ENCODE measurements at regions not wholly inside any gene's neighbourhood (a gene's known extent, or its start where the extent isn't known, plus 50 kb on each side); places are given as distances from the start of the nearest gene placed in this dataset.
"Not testable (repeated sequence)": the region's sequence is repeated elsewhere in the genome, so short reads cannot be mapped to it uniquely, and the experiment has no call there.

GRCh38 chr13:105692769-105693168, 842.7 kb downstream of the EFNB2 start:
- DNase-seq (ENCODE audit: low read depth) = no peak

GRCh38 chr13:105684216-105684615, 851.2 kb downstream of the EFNB2 start:
- DNase-seq (ENCODE audit: low read depth) = no peak

GRCh38 chr13:105679838-105680237, 855.6 kb downstream of the EFNB2 start:
- no peak for DNase-seq (ENCODE audit: low read depth)

DNA sequence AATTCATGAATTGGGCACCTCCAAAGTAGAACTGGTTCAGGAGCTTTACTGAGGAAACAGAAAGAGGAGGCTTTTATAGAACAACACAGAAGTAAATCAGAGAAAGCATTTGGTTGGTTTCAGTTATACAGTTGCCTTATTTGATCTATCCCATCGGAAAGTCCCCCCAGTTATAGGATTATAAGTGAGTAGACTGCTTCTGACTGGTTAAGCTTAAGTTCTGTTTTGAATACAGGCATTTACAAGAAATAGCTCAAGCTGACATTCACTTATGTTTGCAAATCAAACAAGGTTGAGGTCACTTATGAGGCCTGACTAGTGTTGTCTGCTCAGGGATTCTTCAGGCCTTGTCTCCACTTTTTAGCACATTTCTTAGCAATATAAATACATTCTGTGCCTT, 857.4 kb downstream of the EFNB2 start:
- DNase-seq (ENCODE audit: low read depth) = no peak

DNA sequence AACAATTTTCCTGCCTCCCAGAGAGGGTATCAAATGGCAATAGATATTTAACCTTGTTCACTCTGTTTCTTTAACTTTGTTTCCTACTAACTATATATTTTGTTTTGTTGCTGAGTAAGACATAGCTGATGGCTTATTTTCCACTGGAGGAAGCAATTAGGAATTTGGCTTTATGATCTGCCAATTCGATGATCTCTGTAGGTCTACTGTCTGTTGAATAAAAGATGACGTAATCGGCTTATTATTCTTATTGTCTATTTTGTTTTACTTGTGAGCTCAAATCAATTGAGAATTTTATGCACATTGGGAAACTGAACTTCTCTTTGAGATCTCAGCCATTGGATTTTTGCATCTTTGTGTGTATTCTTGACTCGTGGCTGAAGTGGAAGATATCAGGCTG, 862.6 kb downstream of the EFNB2 start:
- DNase-seq (ENCODE audit: low read depth) = no peak

DNA sequence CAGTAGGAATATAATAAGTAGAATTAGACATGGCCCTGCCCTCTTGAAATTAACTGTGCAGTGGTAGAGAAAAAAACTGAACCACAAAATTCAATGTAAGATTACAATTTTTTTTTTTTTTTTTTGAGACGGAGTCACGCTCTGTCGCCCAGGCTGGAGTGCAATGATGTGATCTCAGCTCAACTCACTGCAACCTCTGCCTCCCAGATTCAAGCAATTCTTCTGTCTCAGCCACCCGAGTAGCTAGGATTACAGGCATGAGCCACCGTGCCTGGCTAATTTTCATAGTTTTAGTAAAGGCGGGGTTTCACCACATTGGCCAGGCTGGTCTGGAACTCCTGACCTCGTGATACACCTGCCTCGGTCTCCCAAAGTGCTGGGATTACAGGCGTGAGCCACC, 864.3 kb downstream of the EFNB2 start:
- DNase-seq (ENCODE audit: low read depth) = not testable (repeated sequence)

DNA sequence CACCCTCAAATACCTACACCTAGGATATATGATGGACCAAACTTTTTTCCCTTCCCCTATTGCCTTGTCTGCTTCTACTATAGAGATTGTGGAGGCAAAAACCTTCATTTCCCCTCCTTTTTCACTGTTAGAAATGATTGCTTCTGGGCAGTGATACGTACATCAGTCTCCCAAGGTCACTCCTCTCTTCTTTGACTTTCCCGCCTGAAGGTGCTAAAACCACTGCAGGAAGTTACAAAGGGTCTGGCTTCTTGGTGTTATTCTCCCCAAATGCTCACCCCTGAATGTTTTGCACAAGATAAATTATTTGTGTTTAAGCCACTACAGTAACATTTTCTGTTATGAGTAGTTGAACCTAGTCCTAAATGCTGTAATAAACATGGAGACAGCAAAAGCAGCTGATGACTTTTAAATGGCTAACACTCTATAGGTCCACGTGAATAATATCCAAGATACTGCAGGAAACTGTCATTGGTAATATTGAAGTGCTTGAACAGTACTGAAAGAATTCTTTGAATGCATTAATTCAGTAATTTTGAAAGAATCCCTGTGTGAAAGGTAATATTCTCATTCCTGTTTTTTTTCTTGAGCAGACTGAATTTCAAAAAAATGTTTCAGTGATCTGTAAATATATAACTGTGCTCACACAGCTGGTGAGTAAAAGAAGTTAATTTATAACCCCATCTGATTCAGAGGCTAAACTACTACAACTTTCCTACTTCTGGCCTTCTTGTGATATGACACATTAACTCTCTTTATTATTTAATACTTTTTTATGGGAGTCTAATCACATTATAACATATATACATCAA, 865.1 kb downstream of the EFNB2 start:
- no peak for DNase-seq (ENCODE audit: low read depth)

- no peak for DNase-seq (ENCODE audit: low read depth)
Measured at GRCh38 chr13:105665284-105665683, 870.2 kb downstream of the EFNB2 start.

DNA sequence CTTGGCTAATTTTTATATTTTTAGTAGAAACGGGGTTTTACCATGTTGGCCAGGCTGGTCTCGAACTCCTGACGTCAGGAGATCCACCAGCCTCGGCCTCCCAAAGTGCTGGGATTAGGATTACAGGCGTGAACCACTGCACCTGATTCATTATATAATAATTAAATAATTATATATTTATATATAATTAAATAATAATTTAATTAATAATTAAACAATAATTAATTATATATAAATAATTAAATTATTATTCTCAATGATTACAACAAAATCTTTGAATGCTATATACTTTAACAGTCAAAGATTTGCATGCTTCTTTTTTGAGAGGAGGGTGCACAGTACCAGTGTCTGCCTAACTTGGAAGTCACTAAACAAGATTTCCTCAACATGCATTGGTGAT, 872.3 kb downstream of the EFNB2 start:
- DNase-seq (ENCODE audit: low read depth) = no peak

DNA sequence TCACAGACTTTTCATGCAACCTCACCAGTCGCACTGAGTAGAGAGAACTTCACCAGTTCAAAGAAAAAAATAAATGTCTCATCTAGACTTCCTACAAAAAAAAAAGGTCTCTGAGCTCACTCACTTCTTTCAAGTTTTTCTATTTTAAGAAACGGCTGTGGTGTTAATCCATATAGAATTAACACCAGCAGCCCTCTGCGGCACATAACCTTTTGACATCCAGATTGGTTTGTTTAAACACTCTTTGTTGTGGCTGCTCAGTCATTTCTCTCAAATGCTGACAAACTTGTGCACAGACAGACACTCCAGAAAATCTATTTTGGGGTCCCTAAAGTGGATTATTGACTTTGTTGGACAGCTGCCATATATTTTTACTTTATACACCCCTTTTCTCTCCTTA, 874.9 kb downstream of the EFNB2 start:
- no peak for DNase-seq (ENCODE audit: low read depth)

DNA sequence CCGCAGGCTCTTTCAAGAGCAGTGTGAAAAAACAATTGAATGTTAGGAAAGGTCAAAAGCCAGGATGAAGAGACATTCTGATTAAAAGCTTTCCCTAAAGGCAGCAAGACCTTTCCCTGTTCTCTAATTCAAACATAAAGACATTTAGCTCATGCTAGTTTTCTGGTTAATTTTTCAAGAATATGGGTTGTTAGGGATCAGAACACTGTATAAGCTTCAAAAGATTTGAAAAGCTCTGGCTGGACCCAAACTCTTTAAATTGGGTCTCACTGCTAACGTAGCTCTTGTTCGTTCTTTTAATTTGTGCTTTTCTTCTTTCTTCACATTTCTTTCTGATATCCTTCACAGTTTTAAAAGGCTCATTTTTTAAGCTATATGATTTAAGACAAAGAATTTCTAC, 877.0 kb downstream of the EFNB2 start:
- DNase-seq (ENCODE audit: low read depth) = no peak

GRCh38 chr13:105655046-105655445, 880.4 kb downstream of the EFNB2 start:
- no peak for DNase-seq (ENCODE audit: low read depth)

- DNase-seq (ENCODE audit: low read depth) = no peak
Measured at GRCh38 chr13:105643966-105644365, 891.5 kb downstream of the EFNB2 start.

- no peak for DNase-seq (ENCODE audit: low read depth)
Measured at GRCh38 chr13:105642511-105642958, 892.9 kb downstream of the EFNB2 start.

DNA sequence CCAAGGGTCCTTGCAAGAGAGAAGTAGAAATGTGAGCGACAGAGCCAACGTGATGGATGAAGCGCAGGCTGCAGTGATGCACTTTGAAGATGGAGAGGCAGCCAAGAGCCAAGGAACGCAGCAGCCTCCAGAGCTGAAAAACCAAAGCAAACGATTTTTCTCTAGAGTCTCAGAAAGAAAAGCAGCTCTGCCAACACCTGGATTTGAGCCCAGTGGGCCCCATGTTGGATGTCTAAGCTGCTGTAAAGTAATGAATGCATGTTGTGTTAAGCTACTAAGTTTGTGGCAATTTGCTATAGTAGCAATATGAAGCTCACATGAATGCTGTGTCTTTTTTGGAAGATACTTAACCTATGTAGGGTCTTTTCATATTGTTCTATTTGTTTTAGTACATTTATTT, 894.3 kb downstream of the EFNB2 start:
- DNase-seq (ENCODE audit: low read depth) = no peak

DNA sequence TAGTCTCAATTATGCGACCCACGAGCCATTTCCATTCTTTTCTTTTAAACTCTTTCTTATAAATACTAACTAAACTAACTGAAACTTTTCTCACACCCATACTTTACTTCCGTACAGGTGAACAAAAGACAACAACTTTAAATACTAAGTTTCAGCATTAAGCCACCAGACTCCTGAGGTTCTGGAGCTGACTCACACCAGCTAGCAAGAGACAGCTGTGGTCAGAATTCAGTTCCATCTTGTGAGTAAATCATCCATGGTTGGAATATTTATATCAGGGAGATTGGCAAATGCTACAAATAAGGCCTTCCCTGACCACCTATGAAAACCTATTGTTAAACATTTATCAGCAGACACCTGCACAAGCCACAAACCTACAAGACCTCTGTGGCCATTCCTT, 897.0 kb downstream of the EFNB2 start:
- no peak for DNase-seq (ENCODE audit: low read depth)

DNA sequence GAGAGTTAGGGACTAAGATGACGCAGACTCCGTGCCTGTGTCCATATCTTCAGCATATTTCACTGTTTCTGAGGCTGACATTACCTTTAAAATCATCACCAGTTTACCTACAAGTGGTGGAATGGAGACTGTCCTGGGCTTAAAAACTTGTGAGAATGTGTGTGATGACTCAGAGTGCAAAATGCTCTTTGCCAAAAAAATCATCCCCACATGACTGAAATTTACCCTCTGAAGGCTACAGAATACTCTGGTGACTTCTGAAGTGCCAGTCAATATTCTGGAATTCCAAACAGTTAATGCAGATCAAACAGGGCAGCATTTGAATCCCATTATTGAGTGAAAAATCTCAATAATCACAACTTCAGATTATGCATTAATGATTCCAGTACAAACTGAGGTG, 901.4 kb downstream of the EFNB2 start:
- no peak for DNase-seq (ENCODE audit: low read depth)

GRCh38 chr13:105630431-105630830, 905.0 kb downstream of the EFNB2 start:
- DNase-seq (ENCODE audit: low read depth) = no peak

GRCh38 chr13:105627270-105627669, 908.2 kb downstream of the EFNB2 start:
- no peak for DNase-seq (ENCODE audit: low read depth)

- DNase-seq (ENCODE audit: low read depth) = no peak
Measured at GRCh38 chr13:105625691-105626090, 909.8 kb downstream of the EFNB2 start.

DNA sequence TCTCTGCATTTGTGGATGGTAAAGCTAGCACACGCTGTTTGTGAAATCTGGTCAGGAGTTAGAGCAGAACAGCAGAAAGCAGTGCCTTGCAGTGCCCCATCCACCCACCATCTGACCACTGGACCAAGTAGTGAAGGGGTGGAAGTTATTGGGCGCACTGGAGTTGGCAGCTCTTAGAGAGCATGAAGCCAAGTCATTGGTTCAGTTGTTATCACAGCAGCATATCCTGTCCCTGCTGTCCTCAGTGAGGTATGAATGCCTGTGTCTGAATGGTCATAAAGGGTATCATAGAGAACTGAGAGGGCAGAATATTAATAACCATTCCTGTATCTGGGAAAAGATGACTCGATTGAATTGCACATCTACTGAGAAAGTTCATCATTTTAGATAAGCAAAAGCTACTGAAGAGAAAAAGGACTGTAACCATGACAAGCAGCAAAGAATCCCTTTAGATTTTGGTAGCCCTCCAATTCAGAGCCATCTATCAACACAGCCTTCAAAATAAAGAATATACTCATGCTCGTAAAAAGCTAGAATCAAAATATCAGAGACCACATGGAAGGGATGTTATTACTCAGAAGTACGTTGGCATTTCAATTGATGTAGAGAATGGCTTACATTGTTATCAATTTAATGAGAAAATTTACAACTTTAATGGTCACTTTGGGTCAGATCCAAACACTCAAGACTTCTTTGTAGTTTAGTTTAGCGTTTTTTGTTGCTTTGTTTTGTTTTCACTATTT, 919.0 kb downstream of the EFNB2 start:
- DNase-seq (ENCODE audit: low read depth) = no peak

- no peak for DNase-seq (ENCODE audit: low read depth)
Measured at GRCh38 chr13:105612541-105612940, 922.9 kb downstream of the EFNB2 start.

GRCh38 chr13:105611424-105611823, 924.0 kb downstream of the EFNB2 start:
- no peak for DNase-seq (ENCODE audit: low read depth)

DNA sequence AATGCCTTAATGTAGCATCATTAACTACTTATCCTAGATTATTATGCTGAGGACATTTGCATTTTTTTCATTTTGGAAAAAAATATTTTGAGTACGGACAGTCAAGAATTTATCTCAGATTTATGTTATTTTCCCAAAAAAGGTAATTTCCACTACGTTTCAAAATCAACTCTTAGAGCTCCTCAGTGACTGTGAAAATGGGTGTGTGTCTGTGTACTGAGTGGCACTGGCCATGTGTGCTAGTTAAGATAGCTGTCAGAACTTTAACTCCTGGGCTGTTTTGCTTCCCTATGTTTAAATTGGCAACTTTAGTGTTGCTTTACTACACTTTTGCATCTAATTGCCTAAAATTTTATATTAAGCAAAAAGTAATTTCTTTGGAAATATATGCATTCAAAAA, 927.4 kb downstream of the EFNB2 start:
- no peak for DNase-seq (ENCODE audit: low read depth)

Measured in activated gamma-delta T cell treated with anti-CD3 and anti-CD28 coated beads, Interleukin-2, amount 50 U/mL, for 16 hours (primary cell).